K562 (cell line): ENCODE measurements at regions not wholly inside any gene's neighbourhood (a gene's known extent, or its start where the extent isn't known, plus 50 kb on each side); places are given as distances from the start of the nearest gene placed in this dataset.

Experiments used
- ATAC-seq: fragments of 200-7000 bp; cut with Tn5 transposase; 3 replicates; pipeline ENCODE4 v1.9.1; 2020; ENCODE audit warnings: moderate library complexity
- BruUV-seq: library from RNA; stranded (reverse); fragments of 400-500 nt; replicated peaks from 2 replicates; lab custom pipeline; 2021; lab: Mats Ljungman, UMichigan
- CTCF ChIA-PET: fragments of 300-600 bp; formaldehyde crosslinking; extraction: SDS; loops from one replicate; lab custom pipeline; 2021; ENCODE audit warnings: low intra/inter-chr PET ratio; lab: Yijun Ruan, JAX
- POLR2A ChIA-PET: fragments of 300-600, 350-650 bp; sonication (Branson Sonifier 250); formaldehyde crosslinking; extraction: SDS; loops from one replicate; lab custom pipeline; 2021; ENCODE audit warnings: antibody characterized with exemption, inconsistent platforms; lab: Yijun Ruan, JAX
- DNase-seq, 4 experiments: peaks; one replicate each; pipeline versions ENCODE4 v3.0.0 to v3.0.0-alpha.2; 2011 to 2018; ENCODE audit warnings: low spot score in 3 of 4, mixed read lengths in 3 of 4; ENCODE audit errors: extremely low read depth in 1 of 4
- FAIRE-seq: peaks from 2 replicates; lab custom pipeline; 2011; peaks lifted over from hg19 to GRCh38; lab: Jason Lieb, UNC
- H2AFZ ChIP-seq: 2 replicates; pipeline ENCODE4 v1.6.0; 2011; ENCODE audit warnings: low read depth, low read length, control low read depth, inconsistent platforms
- H3K27ac ChIP-seq: fragments of 200-600 bp; 3 replicates; pipeline ENCODE4 v1.8.0; 2011; ENCODE audit warnings: low read depth, mild to moderate bottlenecking, control low read depth, inconsistent platforms, low read length, moderate library complexity, mixed read lengths; ENCODE audit errors: extremely low read depth
- H3K27me3 ChIP-seq, 2 experiments: fragments of 300-600 bp in 1 of 2; 2 replicates in 1 of 2; 3 replicates in 1 of 2; pipeline versions ENCODE4 v1.6.0 to v1.8.0; 2011; ENCODE audit warnings: inconsistent platforms in 2 of 2, low read length in 2 of 2, mild to moderate bottlenecking in 1 of 2, mixed read lengths in 1 of 2, moderate library complexity in 1 of 2; ENCODE audit not compliant: control insufficient read depth in 2 of 2, insufficient read depth in 2 of 2
- H3K36me3 ChIP-seq: fragments of 300-600 bp; 3 replicates; pipeline ENCODE4 v1.8.0; 2011; ENCODE audit warnings: mild to moderate bottlenecking, low read length, inconsistent platforms; ENCODE audit not compliant: control insufficient read depth, insufficient read depth
- H3K4me1 ChIP-seq, 2 experiments: fragments of 200-600 bp in 1 of 2; replicated peaks in 1 of 2; 2 replicates in 1 of 2; 3 replicates in 1 of 2; pipeline versions ENCODE4 v1.5.1 to v1.8.0; 2011; ENCODE audit warnings: inconsistent platforms in 2 of 2, low read length in 2 of 2, mild to moderate bottlenecking in 1 of 2, mixed read lengths in 1 of 2, moderate library complexity in 1 of 2; ENCODE audit not compliant: control insufficient read depth in 2 of 2, insufficient read depth in 2 of 2
- H3K4me2 ChIP-seq: 2 replicates; pipeline ENCODE4 v1.6.1; 2011; ENCODE audit warnings: low read length, control low read depth, inconsistent platforms, mixed read lengths; ENCODE audit not compliant: insufficient read depth
- H3K4me3 ChIP-seq: fragments of 200-600 bp; sonication (generic), shearing (Covaris generic); 2 replicates; pipeline ENCODE4 v1.5.1; 2016; ENCODE audit warnings: control low read depth, inconsistent platforms
- H3K79me2 ChIP-seq: fragments of 200-600 bp; 3 replicates; pipeline ENCODE4 v1.8.0; 2011; ENCODE audit warnings: low read length, inconsistent platforms; ENCODE audit not compliant: control insufficient read depth, insufficient read depth
- H3K9ac ChIP-seq, 2 experiments: 2 replicates each; pipeline versions ENCODE4 v1.6.0 to v1.6.1; 2011; ENCODE audit warnings: low read depth in 2 of 2, low read length in 2 of 2, control low read depth in 1 of 2, inconsistent platforms in 1 of 2, mild to moderate bottlenecking in 1 of 2, mixed read lengths in 1 of 2; ENCODE audit not compliant: insufficient read depth in 1 of 2
- H3K9me1 ChIP-seq: one replicate; pipeline ENCODE4 v1.6.0; 2011; ENCODE audit warnings: inconsistent platforms, mild to moderate bottlenecking, low read length, moderate library complexity; ENCODE audit not compliant: control insufficient read depth, insufficient read depth
- H3K9me3 ChIP-seq: replicated peaks from 2 replicates; pipeline ENCODE4 v1.5.1; 2011; ENCODE audit warnings: low read depth, low read length, inconsistent platforms; ENCODE audit not compliant: control insufficient read depth, insufficient read depth
- H4K20me1 ChIP-seq: replicated peaks from 2 replicates; pipeline ENCODE4 v1.6.1; 2011; ENCODE audit warnings: low read length, inconsistent platforms, mixed read lengths; ENCODE audit not compliant: control insufficient read depth, insufficient read depth
- SP2 ChIP-seq: IDR thresholded peaks from 2 replicates; pipeline ENCODE4 v1.6.1; 2011; ENCODE audit warnings: mild to moderate bottlenecking, low read depth, low read length, moderate library complexity; ENCODE audit not compliant: poor library complexity, severe bottlenecking; ENCODE audit errors: extremely low read depth
- WGBS: fragments of 100-300 bp; shearing (Covaris generic); methylation state at CpG from one replicate; pipeline ENCODE4 v1.1.6; 2016; ENCODE audit warnings: low coverage, mixed read lengths; ENCODE audit not compliant: insufficient coverage; ENCODE audit errors: missing lambda C conversion rate; 5-methylcytosine and 5-hydroxymethylcytosine counted together
- in situ Hi-C: fragments of 300-500 bp; cut with MboI; formaldehyde crosslinking; loops from 4 replicates; pipeline ENCODE4 v1.15.0; 2018; ENCODE audit warnings: inconsistent platforms, mixed read lengths
- intact Hi-C: fragments of 100-400 bp; cut with micrococcal nuclease; formaldehyde crosslinking; loops from 2 replicates; pipeline ENCODE4 v1.14.2; 2022
- TF ChIP-seq, protein P1 (sequence below), 2 experiments: IDR thresholded peaks in 1 of 2; conservative IDR thresholded peaks in 1 of 2; 2 replicates each; pipeline ENCODE4 v1.6.1; 2016; ENCODE audit warnings: low read depth in 2 of 2, mild to moderate bottlenecking in 1 of 2, missing compliant biosample characterization in 1 of 2, missing genetic modification characterization in 1 of 2, moderate library complexity in 1 of 2

DNA sequence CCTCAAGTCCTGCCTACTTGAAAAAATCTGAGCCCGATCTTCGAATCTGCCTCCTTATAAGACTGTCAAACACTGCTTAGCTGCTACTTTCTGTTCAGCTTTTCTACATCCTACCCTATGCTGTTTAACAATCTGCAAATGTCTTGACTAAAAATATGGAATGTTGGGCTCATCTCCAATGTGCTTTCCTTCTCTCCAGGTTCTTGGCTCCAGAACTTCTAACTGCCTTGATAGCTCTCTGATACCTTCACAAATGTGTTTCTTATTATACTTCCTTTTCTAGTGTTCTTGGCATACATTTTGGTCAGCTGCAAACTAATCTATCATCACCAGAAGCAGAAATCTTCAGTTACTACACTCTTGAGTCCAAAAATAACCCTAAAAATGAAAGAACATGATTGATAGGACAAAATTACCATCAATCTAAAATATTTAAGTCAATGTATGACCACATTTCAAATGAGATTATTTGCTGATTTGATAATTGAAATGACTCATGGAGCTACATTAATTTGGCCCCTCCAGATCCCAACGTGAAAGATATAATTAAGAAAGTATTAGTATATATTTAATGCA lies 372.3 kb upstream of the MON1B start:
- intact Hi-C loops = no loop called here
- Histone ChIP-seq H3K4me1 (no peaks in the 10 kb centered on the region), H3K27ac (no peak overlapping the region), H3K79me2 (no peaks in the 10 kb centered on the region), H3K4me3 (no peak overlapping the region), H3K27me3 (no peaks in the 10 kb centered on the region), H3K4me2 (no peak overlapping the region), H3K9me1 (no peaks in the 10 kb centered on the region), H2AFZ (no peak overlapping the region), H3K36me3 (no peaks in the 10 kb centered on the region), H3K9ac (no peak overlapping the region), H3K9me3 (no peaks in the 10 kb centered on the region), H4K20me1 (no peaks in the 10 kb centered on the region)
- DNase-seq (no peak), FAIRE-seq (no peak), ATAC-seq (no peak)
- CTCF ChIA-PET = no interaction called here
- in situ Hi-C loops = no loop called here
- no peak for TF ChIP-seq SP2
- TF ChIP-seq, protein P1, sequence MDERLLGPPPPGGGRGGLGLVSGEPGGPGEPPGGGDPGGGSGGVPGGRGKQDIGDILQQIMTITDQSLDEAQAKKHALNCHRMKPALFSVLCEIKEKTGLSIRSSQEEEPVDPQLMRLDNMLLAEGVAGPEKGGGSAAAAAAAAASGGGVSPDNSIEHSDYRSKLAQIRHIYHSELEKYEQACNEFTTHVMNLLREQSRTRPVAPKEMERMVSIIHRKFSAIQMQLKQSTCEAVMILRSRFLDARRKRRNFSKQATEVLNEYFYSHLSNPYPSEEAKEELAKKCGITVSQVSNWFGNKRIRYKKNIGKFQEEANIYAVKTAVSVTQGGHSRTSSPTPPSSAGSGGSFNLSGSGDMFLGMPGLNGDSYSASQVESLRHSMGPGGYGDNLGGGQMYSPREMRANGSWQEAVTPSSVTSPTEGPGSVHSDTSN (CRISPR knock-in tag; IDR thresholded peaks at IDR 0.05; ENCODE audit: low read depth) = no peak
- TF ChIP-seq, protein P1 (tag; conservative IDR thresholded peaks at IDR 0.05; ENCODE audit: low read depth) = 0 out of 2 replicates have a peak, but pooled peaks have one; percentile 7
- 0% methylated on average over 3 of the region's 3 CpGs for whole genome bisulfite sequencing
- POLR2A ChIA-PET = interaction anchor here (0.5 kb wide), 1 partner anchor 116 kb away, joined by 3 read pairs; no protein-coding TSS in a partner anchor
- no TSS peak for BruUV-seq
